ENCODE measurements at regions not wholly inside any gene's neighbourhood (a gene's known extent, or its start where the extent isn't known, plus 50 kb on each side); places are given as distances from the start of the nearest gene placed in this dataset.

DNA sequence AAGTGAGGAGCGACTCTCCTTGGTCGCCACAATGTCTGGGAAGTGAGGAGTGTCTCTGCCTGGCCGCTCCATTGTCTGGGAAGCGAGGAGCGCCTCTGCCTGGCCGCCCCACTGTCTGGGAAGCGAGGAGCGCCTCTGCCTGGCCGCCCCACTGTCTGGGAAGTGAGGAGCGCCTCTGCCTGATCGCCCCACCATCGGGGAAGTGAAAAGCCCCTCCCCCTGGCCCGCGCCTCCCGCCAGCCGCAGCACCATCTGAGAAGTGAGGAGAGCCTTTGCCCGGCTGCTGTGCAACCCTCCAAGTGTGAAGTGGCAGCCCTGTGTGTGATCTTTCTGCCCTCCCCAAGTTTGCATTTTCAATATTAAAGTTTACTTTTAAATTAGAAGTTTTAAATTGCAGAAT, 95.0 kb upstream of the PPP2R5A start:
- Histone ChIP-seq H3K23ac (ENCODE audit: low read depth, low read length) (no peak overlapping the region), H3K4me2 (ENCODE audit: low read depth, low read length) (no peak overlapping the region), H3K9me1 (ENCODE audit: insufficient read depth, low read length) (peaks cover 7% of the 10 kb centered on the region; the same call in 1 of the 2 replicates), H3K14ac (replicated peaks; ENCODE audit: low read depth, low read length) (no peak overlapping the region), H3K9ac (ENCODE audit: low read depth, low read length) (no peak overlapping the region), H2AK9ac (replicated peaks; ENCODE audit: low read depth, low read length, poor library complexity) (no peak overlapping the region), H4K5ac (ENCODE audit: low read depth, low read length) (no peak overlapping the region), H2BK5ac (ENCODE audit: low read depth, low read length, poor library complexity, severe bottlenecking) (no peak overlapping the region), H2BK20ac (ENCODE audit: low read depth, low read length) (no peak overlapping the region), H4K20me1 (ENCODE audit: insufficient read depth, low read length) (no peaks in the 10 kb centered on the region), H2AFZ (replicated peaks; ENCODE audit: low read length, poor library complexity) (no peak overlapping the region), H3K36me3 (ENCODE audit: control insufficient read depth, insufficient read depth, low read length) (no peaks in the 10 kb centered on the region), H3K56ac (ENCODE audit: extremely low read depth, insufficient read depth, low read length) (no peak overlapping the region), H3K4me3 (ENCODE audit: insufficient read depth, low read depth, low read length) (no peak overlapping the region), H3K27ac (ENCODE audit: insufficient read depth, low read length) (no peak overlapping the region), H2BK15ac (ENCODE audit: low read depth, low read length) (no peak overlapping the region), H4K91ac (ENCODE audit: insufficient read depth, low read depth, low read length) (no peak overlapping the region), H3K27me3 (ENCODE audit: control insufficient read depth, insufficient read depth, low read length) (no peaks in the 10 kb centered on the region), H3K4ac (ENCODE audit: low read depth, low read length) (no peak overlapping the region), H4K8ac (ENCODE audit: low read depth in 2 of 2, low read length in 2 of 2) (no peak overlapping the region), H3K18ac (ENCODE audit: low read depth, low read length) (no peak overlapping the region), H3K9me3 (ENCODE audit: control insufficient read depth, insufficient read depth, low read length) (no peaks in the 10 kb centered on the region), H3K79me1 (ENCODE audit: low read depth in 1 of 2, low read length in 2 of 2) (no peaks in the 10 kb centered on the region), H2BK120ac (ENCODE audit: low read depth, low read length) (no peak overlapping the region), H3K4me1 (ENCODE audit: control insufficient read depth, insufficient read depth, low read length) (no peaks in the 10 kb centered on the region), H2AK5ac (ENCODE audit: low read depth, low read length) (no peak overlapping the region)
- ChIA-PET CTCF (interaction anchor here (0.6 kb wide), 1 partner anchor 127 kb away, joined by 4 read pairs; no protein-coding TSS in a partner anchor), POLR2A (ENCODE audit: unreplicated experiment) (no interaction called here)
- WGBS, 2 experiments (ENCODE audit: extremely low coverage in 2 of 2, insufficient read length in 1 of 2) = no CpG with 5 or more reads among the region's 17 CpGs
- intact Hi-C loops (cut with micrococcal nuclease) = no loop called here
- no peak for TF ChIP-seq ELK1 (IDR thresholded peaks at IDR 0.05; ENCODE audit: borderline replicate concordance, low read depth, low read length)
- no peak for TF ChIP-seq NFE2L2 (IDR thresholded peaks at IDR 0.05; ENCODE audit: low read depth, low read length)
- TF ChIP-seq RCOR1 (IDR thresholded peaks at IDR 0.05; ENCODE audit: insufficient replicate concordance, low read length) = no peak
- no peak for ATAC-seq (ENCODE audit: low read depth)
- dilution Hi-C loops (cut with HindIII; ENCODE audit: low sequenced_read_pairs, unreplicated experiment) = no loop called here
- BruUV-seq (replicated peaks) = no TSS peak
- in situ Hi-C loops (cut with MboI; ENCODE audit: low sequenced_read_pairs) = no loop called here
- no peak for DNase-seq
